Pulmonary artery endothelial cell (primary cell): ENCODE measurements at regions not wholly inside any gene's neighbourhood (a gene's known extent, or its start where the extent isn't known, plus 50 kb on each side); places are given as distances from the start of the nearest gene placed in this dataset.

Experiments
- DNase-seq: peaks from one replicate; pipeline ENCODE4 v3.0.0-alpha.2; 2011; ENCODE audit warnings: low read depth, low spot score

DNA sequence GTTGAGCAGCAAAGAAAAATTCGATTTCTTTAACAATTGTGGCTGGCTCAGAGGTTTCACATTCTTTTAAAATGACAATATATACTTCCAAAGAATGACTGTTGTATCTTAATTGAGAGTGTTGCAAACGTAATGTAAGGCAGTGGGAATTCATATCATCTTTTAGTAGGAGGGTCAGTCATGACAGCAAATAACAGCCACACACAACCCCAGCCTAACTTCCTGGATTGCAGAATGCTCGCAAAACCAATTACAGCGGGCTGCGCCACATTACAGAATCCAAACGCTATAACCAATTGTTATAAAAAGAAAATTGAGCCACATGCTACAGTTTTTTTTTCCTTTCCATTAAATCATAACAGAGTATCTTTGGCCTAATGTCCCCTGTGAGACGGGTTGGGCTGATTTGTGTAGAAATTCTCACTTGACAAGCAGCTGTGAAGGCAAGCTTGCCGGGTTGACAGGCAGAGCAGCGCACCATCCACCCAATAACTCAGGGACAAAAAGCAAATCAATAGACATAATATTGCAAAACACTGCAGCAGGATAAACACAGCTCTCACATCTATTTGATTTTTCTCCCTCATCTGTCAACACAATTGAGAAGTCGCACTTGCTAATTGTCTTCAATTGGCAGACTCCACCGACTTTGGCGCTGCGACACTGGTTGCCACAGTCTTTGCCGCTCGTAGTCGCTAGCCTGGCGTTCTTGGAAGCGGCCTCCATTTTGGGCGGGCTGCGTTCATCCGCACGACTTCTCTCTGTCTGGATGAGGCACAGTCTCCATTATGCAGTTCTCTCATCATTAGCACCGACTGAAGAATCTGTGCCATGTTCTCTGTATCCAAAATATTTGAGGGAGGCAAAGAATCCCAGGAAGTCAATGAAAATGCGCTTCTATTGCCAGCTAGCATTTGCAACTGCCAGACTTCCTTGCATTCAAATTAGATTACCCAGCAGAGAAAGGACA is 95.0 kb upstream of the CCDC68 start:
- no peak for DNase-seq

DNA sequence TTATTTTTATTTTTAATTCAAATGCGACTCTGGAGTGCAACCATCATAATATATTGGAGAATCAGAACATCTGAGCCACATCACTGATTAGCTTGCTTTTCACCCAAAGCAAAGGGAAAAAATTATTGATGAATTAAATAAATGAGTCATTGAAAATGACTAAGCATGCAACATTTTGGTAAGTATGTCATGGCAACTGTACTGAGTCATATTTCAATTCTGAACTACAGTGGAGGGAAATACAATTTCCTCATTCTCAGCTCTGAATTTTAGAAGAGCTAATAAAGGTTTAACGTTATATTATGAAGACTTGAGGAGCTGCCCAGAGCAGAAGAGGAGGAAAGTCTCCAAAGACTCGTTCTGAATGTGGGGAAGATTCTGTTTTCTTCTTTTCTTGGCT is 89.6 kb upstream of the CCDC68 start:
- no peak for DNase-seq

DNA sequence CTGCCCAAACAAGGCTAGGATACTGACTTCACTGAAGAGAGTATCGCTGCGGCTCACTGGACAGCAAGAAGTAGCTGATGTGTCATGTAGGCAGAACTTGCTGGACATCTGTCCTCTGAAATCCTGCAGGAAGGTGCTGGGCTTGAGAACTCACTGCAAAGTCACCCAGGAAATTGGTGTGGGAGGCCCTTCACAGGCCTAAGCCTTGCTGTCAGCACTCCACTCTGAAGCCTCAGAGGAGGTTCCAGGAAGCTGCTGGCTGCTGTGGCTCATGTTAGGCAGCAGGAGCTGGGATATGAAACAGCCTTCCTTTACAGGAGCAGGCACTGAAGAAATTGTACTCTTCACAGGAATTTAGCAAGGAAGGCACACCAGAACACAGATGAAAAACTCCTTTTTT is 88.3 kb upstream of the CCDC68 start:
- DNase-seq: no peak

DNA sequence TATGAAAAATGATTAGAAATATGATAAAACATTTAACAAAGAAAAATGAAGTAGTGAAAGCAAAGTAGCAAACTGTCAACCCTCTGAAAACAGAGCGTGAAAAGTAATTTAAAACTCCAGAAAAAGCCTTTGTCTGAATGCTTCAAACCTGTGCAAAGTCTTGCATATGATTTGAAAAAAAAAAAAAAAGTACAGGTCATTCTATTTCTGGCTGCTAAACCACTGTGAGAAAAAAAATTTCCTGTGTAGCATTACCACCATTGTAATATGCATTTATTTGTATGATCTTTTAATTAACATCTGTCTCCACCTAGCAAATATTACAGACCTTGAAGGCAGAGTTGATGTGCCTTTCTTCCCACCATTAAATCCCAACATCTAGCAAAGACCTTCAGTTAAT is 82.1 kb upstream of the CCDC68 start:
- no peak for DNase-seq

DNA sequence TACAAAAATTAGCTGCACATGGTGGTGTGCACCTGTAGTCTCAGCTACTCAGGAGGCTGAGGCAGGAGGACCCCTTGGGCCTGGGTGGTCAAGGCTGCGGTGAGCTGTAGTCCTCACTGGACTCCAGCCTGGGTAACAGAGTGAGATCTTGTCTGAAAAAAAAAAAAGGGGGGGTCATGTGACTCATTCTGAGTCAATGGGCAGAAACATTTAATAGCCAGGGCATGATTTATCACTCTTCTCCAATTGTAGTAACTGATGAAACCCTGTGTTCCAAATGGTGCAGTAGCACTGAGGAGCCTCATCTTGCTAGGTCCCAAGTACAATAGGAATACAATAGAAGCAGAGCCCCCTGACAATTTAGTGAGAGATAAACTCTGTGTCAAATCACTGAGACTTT is 78.9 kb upstream of the CCDC68 start:
- no peak for DNase-seq

DNA sequence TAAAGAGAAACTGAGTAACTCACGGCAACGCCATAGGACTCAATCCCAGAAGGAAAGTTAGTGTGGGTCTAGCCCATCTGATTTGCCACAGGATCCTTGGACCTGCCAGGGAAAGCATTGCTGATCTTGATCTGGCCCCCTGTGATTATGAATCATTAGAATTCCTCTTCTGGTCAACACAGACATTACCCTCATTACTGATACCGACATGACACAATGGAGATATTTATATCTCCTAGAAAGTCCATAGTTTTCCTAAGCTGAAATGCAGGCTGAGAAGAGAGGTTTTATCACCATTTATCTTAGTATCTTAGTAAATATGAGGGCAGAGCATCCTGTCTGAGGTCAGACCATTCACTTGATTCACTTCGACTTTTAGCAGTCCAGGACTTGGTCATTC is 75.5 kb upstream of the CCDC68 start:
- DNase-seq: no peak

DNA sequence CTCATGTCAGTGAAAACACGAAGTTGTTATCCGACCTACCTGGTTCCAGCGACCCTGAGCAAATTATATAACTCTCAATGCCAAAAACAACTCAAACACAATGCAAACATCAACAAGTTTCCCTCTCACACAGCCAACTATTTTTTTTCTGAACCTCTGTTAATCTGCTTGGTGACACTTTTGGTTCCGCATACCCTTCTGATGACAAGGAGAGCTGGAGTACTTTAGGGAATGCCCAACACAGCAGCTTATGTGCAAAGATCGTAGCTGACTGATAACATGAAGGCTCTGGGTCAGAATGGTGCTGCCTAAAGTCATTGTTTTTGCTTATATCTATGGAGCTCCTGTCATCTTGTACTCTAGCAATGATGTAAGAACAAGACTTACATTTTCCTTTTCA is 72.7 kb upstream of the CCDC68 start:
- DNase-seq: no peak

DNA sequence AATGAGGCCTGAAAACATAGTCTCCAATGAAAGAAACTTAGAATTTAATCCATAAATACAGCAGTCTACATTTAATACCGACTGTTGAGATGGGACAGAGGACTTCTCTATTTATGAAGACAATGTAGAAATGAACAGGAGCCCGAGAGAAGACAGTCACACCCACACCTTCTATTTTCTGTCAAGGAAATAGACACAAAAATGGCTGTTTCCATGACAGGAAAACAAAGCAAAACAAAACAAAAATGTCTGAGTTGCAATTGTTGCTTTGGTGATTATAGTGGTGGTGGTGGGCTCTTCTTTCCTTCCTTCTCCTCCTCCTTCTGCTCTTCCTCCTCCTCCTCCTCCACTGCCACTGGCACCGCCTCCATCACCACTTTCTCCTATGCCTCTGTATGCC is 72.3 kb upstream of the CCDC68 start:
- no peak for DNase-seq

DNA sequence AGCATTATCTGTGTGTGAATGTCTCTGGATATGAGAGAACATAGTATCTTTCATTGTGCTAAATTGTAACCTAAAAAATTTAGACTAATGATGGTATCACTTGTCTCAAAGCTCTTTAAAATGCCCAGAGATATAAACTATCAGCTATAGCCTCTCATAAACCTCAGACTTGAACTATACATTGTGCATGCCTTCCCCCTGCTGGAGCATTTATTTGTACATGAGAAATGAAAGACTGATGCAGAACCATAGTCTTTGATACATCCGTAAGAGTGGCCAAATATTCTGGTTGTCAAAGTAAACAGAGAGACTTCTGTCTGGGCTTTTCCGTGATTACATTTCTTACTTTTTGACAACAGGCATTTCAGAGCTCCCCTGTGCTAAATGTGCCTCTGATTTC is 71.9 kb upstream of the CCDC68 start:
- DNase-seq: no peak

DNA sequence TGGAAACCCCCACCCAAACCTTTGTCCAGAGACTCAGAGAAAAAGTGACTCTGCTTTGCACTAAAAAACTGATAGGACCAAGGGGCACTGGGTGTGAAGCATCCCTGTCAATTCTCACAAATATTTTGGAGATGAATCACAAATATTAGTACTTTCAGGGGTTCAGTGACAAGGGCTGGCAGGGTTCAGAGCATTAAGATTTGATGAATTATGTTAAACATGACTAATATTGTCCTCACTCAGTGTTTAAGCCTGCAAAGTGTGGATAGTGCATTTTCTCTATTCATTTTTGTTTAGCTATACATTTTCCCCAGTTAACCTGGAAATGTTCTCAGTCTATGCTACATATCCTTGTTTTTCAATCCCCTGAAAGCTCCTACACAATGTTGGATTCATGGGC is 65.3 kb upstream of the CCDC68 start:
- DNase-seq: no peak

DNA sequence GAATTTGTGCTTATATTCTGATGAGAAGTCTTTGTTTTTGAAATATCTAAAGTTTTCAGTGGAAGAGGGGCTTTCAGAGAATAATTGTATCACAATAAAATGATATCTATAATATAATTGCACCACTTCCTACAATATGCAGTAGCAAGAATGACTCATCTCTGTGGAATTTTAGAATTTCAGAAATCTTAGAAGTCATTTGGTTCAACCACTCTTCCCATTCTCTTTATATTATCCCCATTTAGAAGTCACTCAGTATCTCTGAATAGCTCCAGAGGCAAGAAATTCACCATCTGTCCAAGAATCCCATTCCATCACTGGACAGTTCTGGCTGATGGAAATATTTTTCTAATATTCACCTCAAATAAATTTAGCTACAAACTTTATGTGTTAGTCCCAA is 59.3 kb upstream of the CCDC68 start:
- peak; percentile 33 for DNase-seq

DNA sequence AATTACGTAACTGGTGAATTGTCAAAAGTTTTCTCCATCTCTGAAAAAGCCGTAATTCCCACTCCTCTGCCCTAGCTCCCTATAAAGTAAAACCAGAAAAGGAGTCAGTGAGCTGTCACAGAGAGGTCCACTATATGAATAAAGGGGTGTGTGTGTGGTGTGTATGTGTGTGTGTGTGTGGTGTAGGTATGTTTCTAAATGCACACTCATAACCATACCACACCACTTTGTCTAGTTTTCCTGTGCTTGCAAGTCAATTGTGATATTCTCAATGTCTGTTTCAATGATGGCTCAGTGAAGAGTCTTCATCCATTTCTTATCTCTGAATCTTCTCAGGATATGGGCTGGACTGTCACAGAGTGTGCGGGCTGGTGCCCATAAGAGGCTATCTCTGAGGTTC is 54.8 kb upstream of the CCDC68 start:
- DNase-seq: no peak

DNA sequence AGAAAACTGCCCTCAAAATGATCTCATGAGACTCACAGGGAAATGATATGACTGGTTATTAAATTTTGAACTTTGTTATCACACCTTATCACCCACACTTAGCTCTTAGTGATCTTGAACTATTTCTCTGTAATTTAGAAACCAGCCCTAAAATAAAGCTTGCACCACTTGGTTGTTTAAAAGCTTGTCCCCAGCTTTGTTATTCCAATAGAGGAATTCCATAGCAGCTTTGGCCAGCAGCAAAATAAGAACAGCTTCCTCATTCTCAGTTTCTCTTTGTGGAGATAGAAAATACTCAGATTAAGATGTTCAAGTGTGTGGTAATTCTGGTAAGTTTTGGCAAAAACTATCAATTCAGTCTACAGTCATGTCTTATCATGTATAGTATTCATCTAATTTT is 54.4 kb upstream of the CCDC68 start:
- DNase-seq: no peak

DNA sequence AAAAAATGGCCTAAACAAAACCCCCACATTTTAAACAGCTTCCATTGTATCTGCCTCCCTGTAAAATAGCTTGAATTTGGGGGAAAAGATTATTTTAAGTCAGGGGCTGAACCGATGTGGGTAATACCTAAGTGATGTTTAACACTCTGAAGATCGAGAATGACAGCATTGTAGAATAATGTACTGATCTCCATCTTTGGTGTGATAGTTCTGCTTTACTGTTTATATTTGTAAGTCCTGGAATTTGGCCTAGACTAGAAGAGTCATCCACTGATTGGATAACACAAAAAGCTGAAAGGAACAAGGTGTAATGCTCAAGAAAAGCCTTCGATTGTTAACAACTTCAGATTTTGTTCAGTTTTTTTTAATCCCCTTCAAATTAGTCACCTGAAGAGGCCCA is 53.8 kb upstream of the CCDC68 start:
- DNase-seq: no peak

DNA sequence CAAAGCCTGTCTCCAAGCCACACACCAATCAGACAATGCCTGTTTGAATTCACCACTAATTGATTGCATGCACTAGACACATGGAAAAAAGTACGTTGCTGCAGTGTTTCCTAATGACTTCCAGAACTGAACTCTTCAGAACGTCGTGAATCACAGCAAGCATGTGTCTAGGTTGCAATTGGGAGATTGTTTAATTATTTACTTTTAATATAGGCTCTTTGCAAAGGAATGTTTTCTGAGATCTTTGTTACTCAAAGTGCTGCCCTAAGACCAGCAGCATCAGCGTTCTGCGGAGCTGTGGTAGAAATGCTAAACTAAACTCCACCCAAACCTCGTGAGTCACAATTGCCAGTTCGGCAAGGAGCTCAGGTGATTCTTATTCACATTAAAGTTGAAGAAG is 52.7 kb upstream of the CCDC68 start:
- no peak for DNase-seq
